ENCODE measurements at regions not wholly inside any gene's neighbourhood (a gene's known extent, or its start where the extent isn't known, plus 50 kb on each side); places are given as distances from the start of the nearest gene placed in this dataset.
"Not testable (repeated sequence)": the region's sequence is repeated elsewhere in the genome, so short reads cannot be mapped to it uniquely, and the experiment has no call there.

DNA sequence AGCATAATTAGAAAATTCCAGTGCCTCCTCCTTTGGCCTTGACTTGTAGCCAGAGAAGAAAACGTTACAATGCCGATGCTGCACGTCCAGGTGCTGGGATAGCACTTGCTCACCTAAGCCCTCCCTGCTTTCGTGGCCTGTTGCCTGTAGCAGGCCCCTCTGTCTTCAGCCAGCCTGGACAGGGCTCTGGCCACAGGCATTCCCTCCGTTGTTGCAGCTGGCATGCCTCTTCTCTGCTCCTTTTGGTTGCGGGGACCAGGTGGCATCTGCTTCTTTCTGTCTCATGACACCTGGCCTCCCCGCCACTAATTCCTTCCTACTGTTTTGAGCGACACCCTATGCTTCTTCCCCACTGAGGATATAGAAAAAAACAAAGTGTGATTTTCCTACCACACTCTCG is 54.6 kb upstream of the MORC3 start:
- no peaks in the 10 kb centered on the region for H3F3A ChIP-seq (ENCODE audit: low read depth)
- TF ChIP-seq EZH2phosphoT487 (IDR thresholded peaks at IDR 0.05; ENCODE audit: borderline replicate concordance) (no peak), CTCF (conservative IDR thresholded peaks at IDR 0.05; ENCODE audit: low read length) (no peak)

GRCh38 chr21:36267828-36268227 is 52.2 kb upstream of the MORC3 start:
- H4K20me1 ChIP-seq (ENCODE audit: insufficient read depth, low read length, poor library complexity, severe bottlenecking); H3K4me1 ChIP-seq (ENCODE audit: insufficient read depth, low read length, poor library complexity, severe bottlenecking); H3K9ac ChIP-seq (ENCODE audit: low read depth, low read length, poor library complexity, severe bottlenecking); H3K27me3 ChIP-seq (ENCODE audit: insufficient read depth, low read length, poor library complexity, severe bottlenecking); H3K9me2 ChIP-seq (replicated peaks; ENCODE audit: low read depth, low read length); H3K4me2 ChIP-seq (ENCODE audit: low read depth, low read length, poor library complexity, severe bottlenecking); H2AFZ ChIP-seq (ENCODE audit: low read length); H3K9me3 ChIP-seq (ENCODE audit: insufficient read depth, low read depth, low read length); H3K79me2 ChIP-seq (ENCODE audit: insufficient read depth, low read length); H3F3A ChIP-seq (ENCODE audit: low read depth); H3K36me3 ChIP-seq (ENCODE audit: insufficient read depth, low read length); H3K4me3 ChIP-seq (ENCODE audit: low read length, poor library complexity, severe bottlenecking): not testable (repeated sequence)

More for the DNA sequence above, 54.6 kb upstream of the MORC3 start:
- Histone ChIP-seq H3K36me3 (ENCODE audit: insufficient read depth, low read length) (peaks cover 9% of the 10 kb centered on the region; the same call in 1 of the 2 replicates), H3K9me2 (replicated peaks; ENCODE audit: low read depth, low read length) (no peaks in the 10 kb centered on the region), H3K4me2 (ENCODE audit: low read depth, low read length, poor library complexity, severe bottlenecking) (no peak overlapping the region), H3K4me1 (ENCODE audit: insufficient read depth, low read length, poor library complexity, severe bottlenecking) (no peaks in the 10 kb centered on the region), H4K20me1 (ENCODE audit: insufficient read depth, low read length, poor library complexity, severe bottlenecking) (no peaks in the 10 kb centered on the region), H3K9me3 (ENCODE audit: insufficient read depth, low read depth, low read length) (no peaks in the 10 kb centered on the region), H3K79me2 (ENCODE audit: insufficient read depth, low read length) (no peaks in the 10 kb centered on the region), H3K4me3 (ENCODE audit: low read length, poor library complexity, severe bottlenecking) (no peak overlapping the region), H2AFZ (ENCODE audit: low read length) (no peak overlapping the region), H3K27me3 (ENCODE audit: insufficient read depth, low read length, poor library complexity, severe bottlenecking) (no peaks in the 10 kb centered on the region), H3K9ac (ENCODE audit: low read depth, low read length, poor library complexity, severe bottlenecking) (no peak overlapping the region)

DNA sequence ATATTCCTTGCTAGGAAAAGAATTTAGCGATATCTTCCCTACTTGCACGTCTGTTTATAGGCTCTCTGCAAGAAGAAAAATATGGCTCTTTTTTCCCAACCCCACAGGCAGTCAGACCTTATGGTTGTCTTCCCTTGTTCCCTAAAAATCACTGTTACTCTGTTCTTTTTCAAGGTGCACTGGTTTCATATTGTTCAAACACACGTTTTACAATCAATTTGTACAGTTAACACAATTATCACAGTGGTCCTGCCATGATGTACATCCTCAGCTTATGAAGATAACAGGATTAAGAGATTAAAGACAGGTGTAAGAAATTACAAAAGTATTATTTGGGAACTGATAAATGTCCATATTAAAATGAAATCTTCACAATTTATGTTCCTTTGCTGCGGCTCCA is 51.7 kb upstream of the MORC3 start:
- not testable (repeated sequence) for H2AFZ ChIP-seq (ENCODE audit: low read length); H3K9ac ChIP-seq (ENCODE audit: low read depth, low read length, poor library complexity, severe bottlenecking); H3K4me3 ChIP-seq (ENCODE audit: low read length, poor library complexity, severe bottlenecking); H3K79me2 ChIP-seq (ENCODE audit: insufficient read depth, low read length); H3K36me3 ChIP-seq (ENCODE audit: insufficient read depth, low read length); H3K9me3 ChIP-seq (ENCODE audit: insufficient read depth, low read depth, low read length); H4K20me1 ChIP-seq (ENCODE audit: insufficient read depth, low read length, poor library complexity, severe bottlenecking); H3K4me1 ChIP-seq (ENCODE audit: insufficient read depth, low read length, poor library complexity, severe bottlenecking); H3K4me2 ChIP-seq (ENCODE audit: low read depth, low read length, poor library complexity, severe bottlenecking); H3K27me3 ChIP-seq (ENCODE audit: insufficient read depth, low read length, poor library complexity, severe bottlenecking); H3K9me2 ChIP-seq (replicated peaks; ENCODE audit: low read depth, low read length); H3F3A ChIP-seq (ENCODE audit: low read depth)
